ENCODE measurements at regions not wholly inside any gene's neighbourhood (a gene's known extent, or its start where the extent isn't known, plus 50 kb on each side); places are given as distances from the start of the nearest gene placed in this dataset.

- no peak for TF ChIP-seq EZH2phosphoT487 (conservative IDR thresholded peaks at IDR 0.05; ENCODE audit: low read length)
- TF ChIP-seq, protein P1, sequence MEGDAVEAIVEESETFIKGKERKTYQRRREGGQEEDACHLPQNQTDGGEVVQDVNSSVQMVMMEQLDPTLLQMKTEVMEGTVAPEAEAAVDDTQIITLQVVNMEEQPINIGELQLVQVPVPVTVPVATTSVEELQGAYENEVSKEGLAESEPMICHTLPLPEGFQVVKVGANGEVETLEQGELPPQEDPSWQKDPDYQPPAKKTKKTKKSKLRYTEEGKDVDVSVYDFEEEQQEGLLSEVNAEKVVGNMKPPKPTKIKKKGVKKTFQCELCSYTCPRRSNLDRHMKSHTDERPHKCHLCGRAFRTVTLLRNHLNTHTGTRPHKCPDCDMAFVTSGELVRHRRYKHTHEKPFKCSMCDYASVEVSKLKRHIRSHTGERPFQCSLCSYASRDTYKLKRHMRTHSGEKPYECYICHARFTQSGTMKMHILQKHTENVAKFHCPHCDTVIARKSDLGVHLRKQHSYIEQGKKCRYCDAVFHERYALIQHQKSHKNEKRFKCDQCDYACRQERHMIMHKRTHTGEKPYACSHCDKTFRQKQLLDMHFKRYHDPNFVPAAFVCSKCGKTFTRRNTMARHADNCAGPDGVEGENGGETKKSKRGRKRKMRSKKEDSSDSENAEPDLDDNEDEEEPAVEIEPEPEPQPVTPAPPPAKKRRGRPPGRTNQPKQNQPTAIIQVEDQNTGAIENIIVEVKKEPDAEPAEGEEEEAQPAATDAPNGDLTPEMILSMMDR (IDR thresholded peaks at IDR 0.05; ENCODE audit: insufficient read depth, low read length, poor library complexity, severe bottlenecking) = no peak
- Histone ChIP-seq H3K4me3 (ENCODE audit: insufficient read depth, low read length, poor library complexity, severe bottlenecking) (no peak overlapping the region), H3K27ac (ENCODE audit: low read depth, low read length) (no peak overlapping the region), H3K27me3 (ENCODE audit: low read length) (no peaks in the 10 kb centered on the region), H3K4me2 (ENCODE audit: low read depth, low read length, poor library complexity, severe bottlenecking) (no peak overlapping the region), H3K9me3 (ENCODE audit: insufficient read depth, low read length) (no peaks in the 10 kb centered on the region), H4K20me1 (ENCODE audit: low read depth, low read length) (no peaks in the 10 kb centered on the region), H2AFZ (ENCODE audit: low read depth, low read length, severe bottlenecking) (no peak overlapping the region), H3K9ac (ENCODE audit: low read length) (no peak overlapping the region), H3F3A (ENCODE audit: insufficient read depth) (no peaks in the 10 kb centered on the region), H3K79me2 (ENCODE audit: insufficient read depth, low read length) (no peaks in the 10 kb centered on the region), H3K36me3 (ENCODE audit: low read length) (no peaks in the 10 kb centered on the region), H3K9me2 (replicated peaks; ENCODE audit: insufficient read depth, low read length) (no peaks in the 10 kb centered on the region)
Measured at GRCh38 chr2:129880971-129881370, 98.5 kb upstream of the RAB6C start.

DNA sequence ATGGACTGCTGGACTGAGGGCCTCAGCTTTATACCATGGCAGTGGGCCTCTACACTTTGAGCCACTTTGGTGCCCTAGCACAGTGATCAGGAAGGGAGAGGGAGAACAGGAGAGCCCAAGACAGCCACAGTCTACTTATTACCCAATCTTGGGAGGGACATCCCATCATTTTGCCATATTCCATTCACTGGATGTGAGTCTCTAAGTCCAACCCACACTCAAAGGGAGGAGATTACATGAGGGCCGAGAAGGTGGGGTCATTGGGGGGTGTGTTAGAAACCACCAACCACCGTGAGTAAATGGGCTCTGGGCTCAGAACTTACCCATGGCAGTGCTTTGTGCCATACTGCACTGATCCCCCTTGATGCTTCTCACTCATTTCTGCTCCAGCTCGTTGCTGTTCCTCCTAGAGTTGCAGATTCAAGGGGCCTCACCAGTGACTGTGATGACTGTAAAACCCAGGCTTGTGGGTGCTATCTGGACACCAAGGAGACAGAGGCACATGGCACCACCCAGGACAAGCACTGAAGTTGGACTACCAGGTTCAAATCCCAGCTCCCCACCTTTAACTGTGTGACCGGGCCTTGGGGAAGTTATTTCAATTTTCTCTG, 97.6 kb upstream of the RAB6C start:
- H3K36me3 ChIP-seq (ENCODE audit: low read length) = no peaks in the 10 kb centered on the region
- H4K20me1 ChIP-seq (ENCODE audit: low read depth, low read length) = no peaks in the 10 kb centered on the region

DNA sequence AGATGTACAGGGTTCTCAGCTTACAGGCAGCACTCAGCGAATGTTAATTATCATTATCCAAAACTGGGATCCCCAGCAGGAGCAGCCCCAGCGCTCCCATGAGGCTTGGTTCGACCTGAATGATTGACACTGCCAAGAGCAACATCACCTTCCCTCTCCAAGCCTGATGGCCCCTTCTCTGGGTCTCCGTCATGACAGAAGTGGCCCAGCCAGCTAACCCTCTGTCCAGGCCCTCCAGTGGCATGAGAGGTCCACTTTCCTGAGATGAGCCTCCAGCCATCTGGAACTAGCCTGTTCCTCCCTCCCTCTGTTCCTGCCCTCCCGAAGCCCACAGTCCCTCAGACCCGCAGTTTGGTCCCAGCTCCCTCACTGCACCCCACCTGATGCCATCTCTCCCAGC, 97.0 kb upstream of the RAB6C start:
- TF ChIP-seq, protein P1 (IDR thresholded peaks at IDR 0.05; ENCODE audit: insufficient read depth, low read length, poor library complexity, severe bottlenecking) = no peak
- no peak for TF ChIP-seq EZH2phosphoT487 (conservative IDR thresholded peaks at IDR 0.05; ENCODE audit: low read length)

More for the DNA sequence above, 97.6 kb upstream of the RAB6C start:
- H3K4me2 ChIP-seq (ENCODE audit: low read depth, low read length, poor library complexity, severe bottlenecking) = no peak overlapping the region
- TF ChIP-seq, protein P1 (IDR thresholded peaks at IDR 0.05; ENCODE audit: insufficient read depth, low read length, poor library complexity, severe bottlenecking) = no peak
- no peak for TF ChIP-seq EZH2phosphoT487 (conservative IDR thresholded peaks at IDR 0.05; ENCODE audit: low read length)
- no peak overlapping the region for H3K4me3 ChIP-seq (ENCODE audit: insufficient read depth, low read length, poor library complexity, severe bottlenecking)
- no peak overlapping the region for H3K9ac ChIP-seq (ENCODE audit: low read length)
- no peak overlapping the region for H2AFZ ChIP-seq (ENCODE audit: low read depth, low read length, severe bottlenecking)
- no peaks in the 10 kb centered on the region for H3K9me3 ChIP-seq (ENCODE audit: insufficient read depth, low read length)
- H3K9me2 ChIP-seq (replicated peaks; ENCODE audit: insufficient read depth, low read length) = no peaks in the 10 kb centered on the region
- no peaks in the 10 kb centered on the region for H3F3A ChIP-seq (ENCODE audit: insufficient read depth)
- no peaks in the 10 kb centered on the region for H3K79me2 ChIP-seq (ENCODE audit: insufficient read depth, low read length)
- no peak overlapping the region for H3K27ac ChIP-seq (ENCODE audit: low read depth, low read length)
- H3K27me3 ChIP-seq (ENCODE audit: low read length) = no peaks in the 10 kb centered on the region

More for the DNA sequence above, 97.0 kb upstream of the RAB6C start:
- Histone ChIP-seq H3K79me2 (ENCODE audit: insufficient read depth, low read length) (no peaks in the 10 kb centered on the region), H3F3A (ENCODE audit: insufficient read depth) (no peaks in the 10 kb centered on the region), H4K20me1 (ENCODE audit: low read depth, low read length) (no peaks in the 10 kb centered on the region), H3K27me3 (ENCODE audit: low read length) (no peaks in the 10 kb centered on the region), H2AFZ (ENCODE audit: low read depth, low read length, severe bottlenecking) (no peak overlapping the region), H3K36me3 (ENCODE audit: low read length) (no peaks in the 10 kb centered on the region), H3K4me2 (ENCODE audit: low read depth, low read length, poor library complexity, severe bottlenecking) (no peak overlapping the region), H3K4me3 (ENCODE audit: insufficient read depth, low read length, poor library complexity, severe bottlenecking) (no peak overlapping the region), H3K9me2 (replicated peaks; ENCODE audit: insufficient read depth, low read length) (no peaks in the 10 kb centered on the region), H3K27ac (ENCODE audit: low read depth, low read length) (no peak overlapping the region), H3K9ac (ENCODE audit: low read length) (no peak overlapping the region), H3K9me3 (ENCODE audit: insufficient read depth, low read length) (no peaks in the 10 kb centered on the region)
